CD14-positive monocyte (primary cell): ENCODE measurements at regions not wholly inside any gene's neighbourhood (a gene's known extent, or its start where the extent isn't known, plus 50 kb on each side); places are given as distances from the start of the nearest gene placed in this dataset.

Source experiments
- DNase-seq, 3 donors: peaks; one replicate each; pipeline ENCODE4 v3.0.0-alpha.2; 2011 to 2022
- H2AFZ ChIP-seq: 2 replicates; pipeline ENCODE4 v1.6.0; 2012; ENCODE audit warnings: mild to moderate bottlenecking, low read depth, low read length, inconsistent platforms; ENCODE audit not compliant: insufficient read depth, poor library complexity, severe bottlenecking
- H3K27ac ChIP-seq, 2 donors: 1 replicate in 1 of 2; 2 replicates in 1 of 2; pipeline ENCODE4 v1.5.1; 2012 to 2013; ENCODE audit warnings: low read length in 2 of 2, control low read depth in 1 of 2, inconsistent platforms in 1 of 2, low read depth in 1 of 2, mild to moderate bottlenecking in 1 of 2
- H3K27me3 ChIP-seq, 2 donors: one replicate each; pipeline versions ENCODE4 v1.6.0 to v1.6.1; 2011 to 2013; ENCODE audit warnings: low read length in 2 of 2; ENCODE audit not compliant: control insufficient read depth in 2 of 2, insufficient read depth in 2 of 2
- H3K36me3 ChIP-seq, 2 donors: replicated peaks in 1 of 2; 1 replicate in 1 of 2; 2 replicates in 1 of 2; pipeline versions ENCODE4 v1.5.1 to v1.6.1; 2012 to 2013; ENCODE audit warnings: low read length in 2 of 2, control low read depth in 1 of 2, inconsistent platforms in 1 of 2, mild to moderate bottlenecking in 1 of 2; ENCODE audit not compliant: insufficient read depth in 2 of 2, control insufficient read depth in 1 of 2
- H3K4me1 ChIP-seq, 2 donors: 1 replicate in 1 of 2; 2 replicates in 1 of 2; pipeline versions ENCODE4 v1.5.1 to v1.6.1; 2012 to 2013; ENCODE audit warnings: low read length in 2 of 2, control low read depth in 1 of 2, inconsistent platforms in 1 of 2, mild to moderate bottlenecking in 1 of 2, moderate library complexity in 1 of 2; ENCODE audit not compliant: insufficient read depth in 2 of 2, control insufficient read depth in 1 of 2
- H3K4me2 ChIP-seq: replicated peaks from 2 replicates; pipeline ENCODE3; 2012; ENCODE audit warnings: low read length, moderate library complexity, mild to moderate bottlenecking; ENCODE audit not compliant: poor library complexity, severe bottlenecking; ENCODE audit errors: extremely low read depth
- H3K4me3 ChIP-seq, 3 experiments: fragments of 200-600 bp in 1 of 3; sonication (generic) in 1 of 3; replicated peaks in 1 of 3; 1 replicate in 2 of 3; 2 replicates in 1 of 3; pipeline ENCODE4 v1.5.1; 2011 to 2013; ENCODE audit warnings: low read length in 3 of 3, mild to moderate bottlenecking in 3 of 3, control low read depth in 2 of 3, low read depth in 2 of 3, inconsistent platforms in 1 of 3, moderate library complexity in 1 of 3
- H3K79me2 ChIP-seq: 2 replicates; pipeline ENCODE4 v1.6.0; 2012; ENCODE audit warnings: mild to moderate bottlenecking, control low read depth, inconsistent platforms, low read length, moderate library complexity; ENCODE audit not compliant: insufficient read depth
- H3K9ac ChIP-seq: 2 replicates; pipeline ENCODE4 v1.6.0; 2017; ENCODE audit warnings: low read length, mild to moderate bottlenecking; ENCODE audit not compliant: insufficient read depth, poor library complexity, severe bottlenecking
- H3K9me3 ChIP-seq, 2 donors: replicated peaks in 1 of 2; 1 replicate in 1 of 2; 2 replicates in 1 of 2; pipeline versions ENCODE4 v1.5.1 to v1.6.1; 2012 to 2013; ENCODE audit warnings: low read length in 2 of 2, control low read depth in 1 of 2; ENCODE audit not compliant: control insufficient read depth in 1 of 2, insufficient read depth in 1 of 2
- H4K20me1 ChIP-seq: 2 replicates; pipeline ENCODE4 v1.6.0; 2012; ENCODE audit warnings: mild to moderate bottlenecking, low read length, control low read depth, moderate library complexity; ENCODE audit not compliant: insufficient read depth
- H3K27ac Mint-ChIP-seq, 7 donors: one replicate each; pipeline ENCODE4 v1.8.0; 2020; ENCODE audit warnings: mild to moderate bottlenecking in 7 of 7, mixed read lengths in 7 of 7, moderate library complexity in 6 of 7, inconsistent platforms in 2 of 7
- H3K27me3 Mint-ChIP-seq, 3 donors: one replicate each; pipeline ENCODE4 v1.8.0; 2021 to 2022; ENCODE audit warnings: low read depth in 3 of 3, mild to moderate bottlenecking in 3 of 3, mixed read lengths in 3 of 3, moderate library complexity in 3 of 3, inconsistent platforms in 1 of 3
- H3K36me3 Mint-ChIP-seq, 2 donors: one replicate each; pipeline ENCODE4 v1.8.0; 2020; ENCODE audit warnings: mixed read lengths in 2 of 2, inconsistent platforms in 1 of 2, mild to moderate bottlenecking in 1 of 2
- H3K4me1 Mint-ChIP-seq: one replicate; pipeline ENCODE4 v1.8.0; 2020; ENCODE audit warnings: mild to moderate bottlenecking, mixed read lengths
- H3K4me3 Mint-ChIP-seq, 2 donors: one replicate each; pipeline ENCODE4 v1.8.0; 2020; ENCODE audit warnings: mild to moderate bottlenecking in 2 of 2, mixed read lengths in 2 of 2, moderate library complexity in 1 of 2
- H3K9me3 Mint-ChIP-seq, 7 donors: one replicate each; pipeline ENCODE4 v1.8.0; 2020 to 2022; ENCODE audit warnings: mixed read lengths in 7 of 7, mild to moderate bottlenecking in 6 of 7, moderate library complexity in 6 of 7, inconsistent platforms in 2 of 7
- CTCF ChIP-seq: fragments of 200-600 bp; IDR thresholded peaks from one replicate; pipeline ENCODE4 v1.8.0; 2022; ENCODE audit warnings: antibody characterized with exemption, mild to moderate bottlenecking
- WGBS: methylation state at CpG from one replicate; pipeline ENCODE4 v1.1.5; 2013; ENCODE audit warnings: missing lambda C conversion rate; ENCODE audit not compliant: insufficient coverage; 5-methylcytosine and 5-hydroxymethylcytosine counted together
- intact Hi-C, 2 donors: fragments of 100-400 bp; cut with micrococcal nuclease; formaldehyde crosslinking; loops; one replicate each; pipeline versions ENCODE4 v1.15.0 to v1.15.1; 2023

GRCh38 chr6:51342393-51342792 lies 523.7 kb downstream of the TFAP2B start:
- DNase-seq: no peak
- Histone ChIP-seq H3K27ac (no peak overlapping the region), H3K4me2 (no peak overlapping the region), H3K4me1 (no peaks in the 10 kb centered on the region), H3K4me3 (no peak overlapping the region), H2AFZ (no peak overlapping the region), H3K9ac (no peak overlapping the region), H3K9me3 (no peaks in the 10 kb centered on the region), H4K20me1 (no peaks in the 10 kb centered on the region), H3K79me2 (no peaks in the 10 kb centered on the region), H3K27me3 (peaks cover 0 to 4% of the 10 kb centered on the region in 2 donors), H3K36me3 (no peaks in the 10 kb centered on the region)
- Mint-ChIP-seq H3K27me3 (peaks cover 1 to 12% (median 3%) of the 10 kb centered on the region in 3 donors), H3K4me3 (no peak overlapping the region), H3K27ac (no peak overlapping the region), H3K36me3 (no peaks in the 10 kb centered on the region), H3K4me1 (no peaks in the 10 kb centered on the region), H3K9me3 (peaks cover 0 to 15% (median 5%) of the 10 kb centered on the region in 7 donors)
- no peak for TF ChIP-seq CTCF
- 90% methylated on average over 2 of the region's 6 CpGs for WGBS
- intact Hi-C loops: no loop called here

GRCh38 chr6:51349857-51350256 lies 531.2 kb downstream of the TFAP2B start:
- Histone ChIP-seq H4K20me1 (no peaks in the 10 kb centered on the region), H3K9me3 (no peaks in the 10 kb centered on the region), H3K79me2 (no peaks in the 10 kb centered on the region), H2AFZ (no peak overlapping the region), H3K4me2 (no peak overlapping the region), H3K4me3 (no peak overlapping the region), H3K4me1 (peaks cover 0 to 3% of the 10 kb centered on the region in 2 donors), H3K27me3 (no peaks in the 10 kb centered on the region), H3K27ac (no peak overlapping the region), H3K36me3 (no peaks in the 10 kb centered on the region), H3K9ac (no peak overlapping the region)
- Mint-ChIP-seq H3K4me1 (peaks cover 4% of the 10 kb centered on the region), H3K27ac (no peak overlapping the region), H3K27me3 (peaks cover 4 to 8% (median 7%) of the 10 kb centered on the region in 3 donors), H3K36me3 (no peaks in the 10 kb centered on the region), H3K4me3 (no peak overlapping the region), H3K9me3 (peaks cover 0 to 14% (median 5%) of the 10 kb centered on the region in 7 donors)
- no peak for TF ChIP-seq CTCF
- intact Hi-C loops: loop anchor here (5.0 kb wide), 1 partner anchor 533 kb away; the partner anchor contains the start of gene TFAP2B (in 2 of the 2)
- WGBS: 100% methylated on average over 3 of the region's 4 CpGs
- no peak for DNase-seq
